HG03521 (cell line): ENCODE measurements at regions not wholly inside any gene's neighbourhood (a gene's known extent, or its start where the extent isn't known, plus 50 kb on each side); places are given as distances from the start of the nearest gene placed in this dataset.

Experiments used
- ATAC-seq: cut with Tn5 transposase; IDR thresholded peaks from one replicate; pipeline ENCODE4 v1.9.1; 2021; ENCODE audit warnings: mild to moderate bottlenecking, moderate library complexity; ENCODE audit not compliant: unreplicated experiment

DNA sequence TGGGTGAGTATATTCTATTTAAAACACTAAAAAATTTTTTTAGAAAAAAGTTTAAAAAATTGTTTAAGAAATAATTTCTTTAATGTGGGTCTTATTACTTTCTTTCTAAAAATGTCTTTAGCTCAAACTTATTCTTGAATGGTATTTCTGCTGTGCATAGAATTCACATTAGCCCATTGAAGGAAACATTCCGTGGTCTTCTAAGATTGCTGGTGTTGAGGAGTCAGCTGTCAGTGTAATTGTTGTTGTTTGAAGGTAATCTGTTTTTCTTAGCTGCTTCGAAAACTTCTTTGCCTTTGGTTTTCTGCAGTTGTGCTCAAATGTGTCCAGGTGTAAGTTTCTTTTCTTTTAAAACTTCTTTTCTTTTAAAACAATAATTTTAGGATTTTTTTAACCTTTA, 85.4 kb upstream of the KLF12 start:
- ATAC-seq: no peak

DNA sequence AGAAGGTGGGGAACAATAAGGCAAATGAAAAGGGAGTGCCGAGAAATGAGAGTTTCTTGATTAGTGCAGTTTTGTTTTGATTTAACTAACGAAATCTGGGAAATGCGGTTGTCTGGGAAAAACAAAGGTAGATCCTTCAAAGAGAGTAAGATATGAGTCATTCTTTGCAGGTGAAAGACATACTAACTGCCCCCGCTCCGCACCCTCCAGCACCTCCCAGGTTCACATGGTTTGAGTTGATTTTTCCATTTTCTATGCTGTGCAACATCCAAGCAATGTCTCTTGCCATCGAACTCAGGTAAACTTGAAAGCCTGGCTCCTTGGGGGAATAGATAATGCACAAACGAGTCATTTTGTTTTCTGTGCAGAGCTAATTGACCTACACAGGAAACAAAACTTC, 84.1 kb upstream of the KLF12 start:
- no peak for ATAC-seq

DNA sequence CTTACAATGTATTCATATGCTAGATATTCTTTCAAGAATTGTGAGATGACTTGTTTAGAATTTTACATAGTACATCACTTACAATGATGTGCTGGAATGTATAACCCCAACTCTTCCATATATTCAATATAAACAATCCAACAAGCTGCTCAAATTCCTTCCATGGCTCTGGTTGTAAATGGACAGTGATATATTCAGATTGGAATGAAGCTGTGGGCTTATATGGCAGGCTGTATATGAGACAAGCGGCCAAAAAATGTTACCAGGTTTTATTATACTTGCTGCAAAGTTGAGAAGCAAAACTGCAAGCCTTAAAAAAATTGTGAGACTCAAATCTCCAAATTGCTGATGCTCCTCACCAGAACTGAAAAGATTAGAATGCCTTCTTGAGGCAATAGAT, 83.6 kb upstream of the KLF12 start:
- no peak for ATAC-seq

DNA sequence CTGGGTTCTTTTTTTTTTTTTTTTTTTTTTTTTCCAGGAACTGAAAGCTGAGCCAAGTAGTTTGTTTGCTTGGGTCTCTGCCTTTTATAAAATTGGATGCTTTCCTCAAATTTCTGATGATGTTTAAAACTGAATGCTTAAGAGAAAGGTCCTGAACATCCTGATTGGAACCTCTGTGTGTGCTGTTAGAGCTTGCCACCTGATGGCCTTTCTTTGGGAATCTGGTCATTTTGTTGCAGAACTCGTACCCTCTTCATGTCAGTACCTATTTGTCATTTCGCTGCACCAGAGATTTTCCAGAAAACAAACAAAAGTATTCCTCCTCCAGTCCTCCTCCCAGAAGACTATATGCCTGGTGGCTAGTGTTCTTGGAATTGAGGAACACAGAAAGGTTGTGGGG, 81.2 kb upstream of the KLF12 start:
- ATAC-seq: no peak

DNA sequence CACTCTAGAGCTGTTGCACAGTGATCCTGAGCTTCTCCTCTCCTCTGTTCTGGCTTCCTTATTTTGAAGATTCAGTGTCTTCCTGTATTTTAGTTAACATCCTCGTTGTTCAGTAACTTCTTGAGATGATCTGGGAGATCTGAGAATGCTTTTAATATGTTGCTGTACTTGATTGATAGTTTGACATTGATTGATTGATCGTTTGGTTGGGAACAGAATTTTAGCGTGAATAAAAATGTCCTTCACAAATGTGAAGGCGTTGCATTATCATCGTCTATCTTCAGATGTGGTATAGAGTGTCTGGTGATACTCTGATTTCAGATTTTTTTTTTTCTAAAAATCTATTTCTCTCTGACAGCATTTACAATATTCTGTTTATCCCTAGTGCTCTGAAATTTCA, 80.1 kb upstream of the KLF12 start:
- no peak for ATAC-seq

DNA sequence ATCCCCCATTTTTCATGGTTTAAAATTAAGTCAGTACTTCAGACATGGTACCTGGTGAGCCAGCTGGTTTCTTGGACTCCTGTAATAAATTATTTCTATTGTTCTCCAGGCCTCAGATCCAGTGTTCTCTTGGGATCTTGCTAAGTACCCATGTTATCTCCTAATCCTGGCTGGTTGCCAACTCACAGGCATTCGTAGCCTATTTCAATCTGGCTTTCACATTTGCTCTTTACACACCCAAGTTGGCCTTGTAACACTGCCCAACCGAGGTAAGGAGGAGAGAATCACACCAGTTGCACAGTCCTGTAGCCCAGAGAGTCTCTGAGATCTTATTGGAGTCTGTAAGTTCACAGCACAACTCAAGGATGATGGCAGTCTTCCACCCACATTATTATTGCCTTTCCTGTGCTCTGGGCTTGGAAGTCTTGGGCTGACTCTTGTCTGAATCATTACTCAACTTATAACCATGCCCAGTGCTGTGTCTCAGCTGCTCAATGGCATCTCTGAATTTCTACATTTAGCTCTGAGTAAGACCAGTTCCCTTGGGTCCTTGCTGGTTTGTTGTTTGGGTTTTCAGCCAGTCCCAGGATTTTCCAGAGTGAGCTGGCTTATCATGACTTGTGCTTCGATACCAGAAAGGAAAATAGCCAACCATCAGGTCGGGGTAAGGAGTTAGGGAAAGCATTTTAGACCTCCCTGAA, 76.6 kb upstream of the KLF12 start:
- ATAC-seq: no peak

DNA sequence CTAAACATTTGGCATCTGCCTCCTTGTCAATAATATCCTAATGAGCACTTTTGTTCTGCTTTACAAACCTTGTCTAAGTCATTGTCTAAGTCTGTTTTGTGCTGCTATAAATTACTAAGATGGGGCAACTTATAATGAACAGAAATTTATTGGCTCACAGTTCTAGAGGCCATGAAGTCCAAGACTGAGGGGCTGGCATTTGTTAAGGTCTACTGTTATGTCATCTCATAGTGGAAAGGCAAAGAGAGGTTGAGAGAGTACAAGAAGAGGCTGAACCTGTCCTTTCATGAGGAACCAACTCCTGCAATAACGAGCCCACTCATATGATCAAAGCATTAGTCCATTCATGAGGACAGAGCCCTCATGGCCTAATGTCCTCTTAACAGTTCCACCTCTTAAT, 72.7 kb upstream of the KLF12 start:
- ATAC-seq: no peak

DNA sequence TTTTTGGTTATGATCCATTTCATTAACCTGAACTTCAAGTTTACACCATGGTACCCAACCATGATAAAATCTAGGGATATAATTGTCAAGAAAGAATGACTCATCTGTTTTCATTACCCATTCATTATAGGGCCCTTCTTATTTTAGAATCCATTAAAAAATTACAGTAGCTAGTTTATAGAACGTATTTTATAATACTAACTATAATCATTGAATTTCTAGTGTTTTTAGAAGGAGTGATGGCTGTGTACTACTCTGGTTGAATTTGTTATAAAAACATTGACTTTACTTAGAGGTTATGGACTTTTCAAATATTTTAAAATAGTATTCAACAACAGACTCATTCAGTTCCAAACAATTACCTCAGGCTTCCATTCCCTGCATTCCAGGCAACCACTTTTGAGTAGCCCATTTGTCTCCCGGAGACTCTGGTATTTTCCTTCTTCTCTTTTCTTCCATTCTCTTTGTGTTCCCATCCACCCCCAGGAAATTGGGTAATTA, 71.9 kb upstream of the KLF12 start:
- no peak for ATAC-seq

DNA sequence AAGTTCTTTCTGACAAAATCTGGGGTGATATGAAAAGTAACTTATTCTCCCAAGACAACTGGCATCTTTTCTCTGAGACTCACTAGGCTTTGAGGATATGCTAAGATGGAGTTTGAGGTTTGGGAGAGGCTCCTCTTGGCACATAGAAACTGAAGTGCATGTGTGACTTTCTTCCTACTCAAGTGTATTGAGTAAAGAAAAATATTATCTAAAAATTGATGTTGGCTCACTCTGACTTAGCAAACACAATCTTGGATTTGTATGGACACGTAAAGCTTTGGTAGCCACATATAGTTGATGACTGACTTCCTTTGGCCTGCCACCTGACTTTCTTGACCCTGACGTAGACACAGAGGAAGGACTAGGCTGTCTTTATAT, 71.1 kb upstream of the KLF12 start:
- ATAC-seq: no peak

DNA sequence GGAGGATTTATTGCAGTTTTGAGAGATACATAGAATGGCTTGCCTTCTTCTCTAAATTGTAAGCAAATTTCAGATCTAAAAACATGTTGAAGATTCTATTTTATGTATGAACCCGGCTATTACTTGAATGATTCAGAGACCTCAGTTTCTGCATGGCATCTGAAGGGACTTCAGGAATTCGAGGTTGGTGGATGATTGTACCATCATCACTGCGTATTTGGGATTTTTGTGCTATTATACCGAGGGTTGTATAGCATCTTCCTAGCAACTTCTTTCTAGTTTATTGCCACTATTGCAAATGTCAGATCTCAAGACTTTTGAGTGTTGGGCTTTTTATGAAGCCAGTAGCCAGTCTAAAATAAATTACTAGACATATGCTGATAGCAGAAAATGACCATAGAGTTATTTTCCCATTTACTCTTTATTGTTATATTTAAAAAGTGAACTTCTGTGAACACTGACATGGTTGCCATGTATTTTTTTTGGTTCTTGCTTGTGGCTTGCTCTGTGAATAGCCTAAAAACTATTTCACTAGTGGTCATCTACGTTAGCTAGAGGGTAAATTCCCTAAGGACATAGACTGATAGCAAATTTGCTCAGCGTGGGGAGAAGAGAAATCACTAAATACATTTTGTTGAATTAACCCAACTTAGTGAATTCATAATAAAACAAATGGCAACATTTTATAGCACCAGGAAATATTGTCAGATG, 70.6 kb upstream of the KLF12 start:
- ATAC-seq: no peak

DNA sequence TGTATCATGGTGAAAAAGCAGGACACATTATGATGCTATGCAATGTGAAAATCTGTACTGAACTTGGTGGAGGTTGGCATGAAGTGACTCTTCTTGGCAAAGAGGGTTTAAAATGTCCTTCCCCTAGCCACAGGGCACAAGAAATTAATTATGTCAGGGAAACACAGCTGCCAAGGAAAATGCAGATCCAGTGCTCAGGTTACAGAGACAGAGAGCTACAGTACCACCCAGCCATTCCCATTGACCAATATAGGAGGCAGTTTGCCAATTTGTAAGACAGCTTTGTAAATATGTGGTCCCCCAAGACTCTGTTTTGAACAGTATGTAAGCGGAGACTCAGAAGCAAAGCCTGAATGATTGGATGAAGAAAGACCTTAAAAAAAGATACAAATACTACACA, 69.4 kb upstream of the KLF12 start:
- no peak for ATAC-seq

DNA sequence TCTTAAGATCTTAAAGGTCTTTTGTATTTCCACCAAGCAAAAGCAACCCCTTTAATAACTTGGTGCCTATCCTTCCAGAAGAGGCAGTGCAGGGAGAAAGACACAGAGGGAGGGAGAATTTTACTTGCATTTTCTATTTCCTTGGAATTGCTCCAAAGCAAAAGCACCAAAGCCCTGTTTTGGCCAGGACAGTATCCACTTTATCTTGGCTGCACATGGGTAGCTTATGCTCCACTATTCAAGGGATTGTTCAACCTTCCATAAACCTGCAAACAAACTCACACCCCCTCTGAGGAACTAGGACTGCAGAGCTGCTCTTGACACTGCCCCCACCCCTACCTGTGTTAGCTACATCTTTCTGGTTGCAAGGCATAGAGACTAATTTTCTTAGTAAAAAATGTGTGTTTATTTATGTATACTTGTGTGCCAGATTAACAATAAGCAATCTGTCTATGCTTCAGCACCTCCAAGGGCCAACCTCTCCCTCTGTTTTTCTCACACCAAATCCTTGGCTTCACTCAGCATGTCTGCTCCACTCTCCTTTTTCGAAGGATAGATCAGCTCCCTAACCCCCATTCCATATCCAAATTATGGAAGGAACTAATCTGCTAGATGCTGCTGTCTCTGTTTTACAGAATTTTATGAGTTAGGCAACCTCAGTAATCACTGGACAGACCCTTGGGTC, 68.1 kb upstream of the KLF12 start:
- no peak for ATAC-seq

DNA sequence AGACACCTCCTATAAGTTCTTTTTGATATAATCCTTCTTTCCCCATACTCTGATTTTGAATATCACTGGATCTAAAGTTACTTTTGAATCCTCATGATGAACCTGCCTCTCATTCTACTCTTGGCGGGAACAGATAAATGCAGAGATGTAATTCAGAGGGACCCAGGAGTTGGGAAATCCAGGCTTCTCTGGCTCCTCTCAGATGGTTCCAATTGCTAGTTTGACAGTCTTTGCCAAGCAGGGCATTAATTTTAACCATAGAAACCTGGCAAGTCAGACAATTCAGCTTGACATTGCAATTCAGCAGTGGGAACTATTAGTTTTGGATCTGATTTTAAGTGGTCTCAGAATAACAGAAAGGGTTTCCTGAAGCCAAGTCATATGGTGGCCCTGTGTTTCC, 67.3 kb upstream of the KLF12 start:
- no peak for ATAC-seq

DNA sequence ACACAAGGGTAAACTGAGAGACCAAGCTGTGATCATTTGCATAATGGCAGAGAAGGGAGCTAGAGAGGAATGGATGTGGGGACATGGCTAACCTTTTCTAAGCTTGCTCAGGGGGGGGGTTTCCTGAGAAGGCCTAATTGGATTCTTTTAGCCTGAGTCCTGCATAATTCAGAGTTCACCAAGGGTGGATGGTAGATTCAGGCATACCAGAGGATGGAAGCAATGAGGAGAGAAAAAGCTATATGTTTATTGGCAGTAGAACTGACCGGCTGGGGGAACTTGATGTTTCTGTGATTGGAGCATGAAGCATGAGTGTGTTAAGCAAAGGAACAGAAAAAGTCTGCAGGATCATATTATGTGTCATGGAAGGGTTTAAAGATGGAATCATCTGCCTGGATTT, 65.9 kb upstream of the KLF12 start:
- ATAC-seq: no peak

DNA sequence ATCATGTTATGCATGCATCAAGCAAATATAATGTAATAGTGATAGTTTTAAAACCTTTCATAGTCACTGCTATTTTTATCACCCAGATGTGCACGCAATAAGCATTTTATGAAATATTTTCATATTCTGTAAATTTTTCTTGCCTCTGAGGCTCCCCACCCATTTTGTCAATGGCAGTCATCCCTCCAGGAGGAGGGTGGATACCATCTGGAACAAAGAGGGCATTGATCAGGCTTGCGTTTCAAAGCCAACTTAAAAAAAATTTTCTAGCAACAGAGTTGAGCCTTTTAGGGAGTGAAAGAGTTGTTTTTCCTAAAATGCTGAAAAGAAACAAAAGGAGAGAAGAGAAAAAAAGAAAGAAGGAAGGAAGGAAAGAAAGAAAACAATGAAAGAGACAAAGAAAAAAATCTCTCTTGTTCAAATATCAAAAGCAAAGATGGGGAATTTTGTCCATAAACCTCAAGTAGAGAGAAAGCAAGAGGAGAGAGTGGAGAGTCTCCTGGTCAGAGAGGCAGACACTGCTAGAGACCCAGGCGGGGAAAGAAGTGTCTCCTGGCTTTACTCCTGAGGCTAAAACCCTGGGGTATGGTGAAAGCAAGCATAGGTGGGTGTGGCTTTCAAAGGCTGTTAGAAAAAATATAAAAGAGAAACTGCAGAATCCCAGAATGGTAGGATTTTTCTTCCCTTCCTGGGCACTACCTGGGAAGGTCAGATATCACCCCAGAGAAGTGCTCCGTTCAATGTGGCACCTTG, 63.6 kb upstream of the KLF12 start:
- no peak for ATAC-seq

DNA sequence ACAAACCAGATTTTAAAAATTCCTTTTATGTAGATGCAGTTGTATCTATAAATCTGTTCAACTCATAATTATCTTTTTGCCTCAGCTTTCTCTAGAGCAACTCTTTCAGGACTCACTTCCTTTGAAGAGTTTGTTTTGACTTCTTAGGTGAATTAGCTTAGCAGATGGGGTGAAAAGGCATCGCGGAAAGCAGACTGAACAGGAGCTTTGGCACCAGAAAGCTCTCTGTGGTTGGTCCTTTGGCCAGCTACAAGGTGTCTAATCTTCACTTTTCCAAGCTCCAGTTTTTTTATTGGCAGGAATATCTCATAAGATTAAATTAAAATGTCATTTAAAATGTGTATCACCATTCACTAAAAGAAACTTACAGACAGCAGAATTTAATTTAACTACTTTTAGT, 60.6 kb upstream of the KLF12 start:
- ATAC-seq: no peak

DNA sequence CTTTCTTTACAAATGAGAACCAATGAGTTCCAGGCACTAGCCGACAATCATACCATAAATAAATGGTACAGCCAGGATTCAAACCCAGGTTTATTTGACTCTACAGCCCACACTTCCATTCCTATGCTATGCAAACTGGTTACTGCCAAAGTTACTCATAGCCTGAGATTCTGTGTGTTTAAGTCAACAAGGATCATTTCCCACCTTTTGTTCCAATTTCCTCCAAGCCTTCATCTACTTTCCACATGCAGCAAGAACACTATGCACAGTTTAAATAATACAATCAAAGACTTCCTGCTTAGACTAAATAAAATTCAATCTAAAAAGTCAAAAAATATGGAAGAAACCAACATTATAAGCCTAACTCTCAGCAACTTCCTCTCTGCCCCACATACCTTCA, 59.2 kb upstream of the KLF12 start:
- no peak for ATAC-seq

DNA sequence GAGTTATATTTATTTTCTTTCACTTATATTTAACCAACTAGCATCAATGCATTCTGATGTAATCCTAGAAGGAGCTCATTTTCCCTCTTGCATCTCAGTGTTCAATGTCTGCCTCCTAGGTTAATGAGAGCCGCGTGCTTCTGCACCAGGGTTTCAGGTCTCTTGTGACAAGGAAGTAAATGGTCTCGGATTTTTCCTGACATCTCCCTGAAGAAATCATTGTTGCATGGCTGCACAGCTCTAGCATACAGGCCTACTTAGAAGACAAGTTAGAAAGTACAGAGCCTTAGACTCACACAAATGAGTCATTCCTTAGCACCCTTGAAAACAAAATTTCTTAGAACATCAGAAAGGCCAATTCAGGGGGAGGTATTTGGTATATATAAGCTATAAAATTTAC, 57.2 kb upstream of the KLF12 start:
- ATAC-seq: no peak

DNA sequence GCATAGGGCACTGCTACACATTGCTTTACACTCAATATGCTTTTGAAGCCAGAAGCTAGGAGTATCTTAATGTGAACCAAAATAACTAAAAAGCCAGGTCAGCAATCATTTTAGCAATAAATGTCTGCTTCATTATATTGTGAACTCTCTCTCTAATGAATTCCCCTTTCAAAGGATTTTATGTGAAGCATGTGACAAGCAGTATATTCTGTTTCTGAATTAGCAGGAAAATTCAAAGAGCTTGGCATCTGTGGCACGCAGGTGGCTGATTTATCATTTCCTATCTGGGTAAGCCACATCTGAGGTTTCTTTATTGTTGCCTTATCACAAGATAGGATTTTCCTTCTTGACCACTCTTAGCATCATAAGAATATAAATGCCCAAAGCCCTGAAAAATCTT, 56.8 kb upstream of the KLF12 start:
- no peak for ATAC-seq

DNA sequence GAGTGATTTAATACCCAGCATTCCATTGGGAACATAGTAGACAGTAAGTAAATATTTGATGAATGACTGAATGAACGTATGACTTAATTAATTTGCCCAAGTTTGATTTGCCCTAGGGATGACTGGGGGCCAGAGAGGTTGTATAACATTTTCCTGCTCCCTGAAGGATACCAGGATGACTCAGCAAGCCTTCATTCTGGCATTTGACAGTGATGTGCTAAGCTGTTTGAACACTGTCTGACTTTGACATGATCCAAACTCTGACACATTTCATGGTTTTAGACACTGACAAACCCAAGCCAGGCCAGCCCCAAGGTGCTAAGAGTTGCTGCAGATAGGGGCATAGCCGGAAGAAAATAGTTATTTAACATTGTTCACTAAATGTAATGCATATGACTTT, 53.4 kb upstream of the KLF12 start:
- ATAC-seq: no peak

DNA sequence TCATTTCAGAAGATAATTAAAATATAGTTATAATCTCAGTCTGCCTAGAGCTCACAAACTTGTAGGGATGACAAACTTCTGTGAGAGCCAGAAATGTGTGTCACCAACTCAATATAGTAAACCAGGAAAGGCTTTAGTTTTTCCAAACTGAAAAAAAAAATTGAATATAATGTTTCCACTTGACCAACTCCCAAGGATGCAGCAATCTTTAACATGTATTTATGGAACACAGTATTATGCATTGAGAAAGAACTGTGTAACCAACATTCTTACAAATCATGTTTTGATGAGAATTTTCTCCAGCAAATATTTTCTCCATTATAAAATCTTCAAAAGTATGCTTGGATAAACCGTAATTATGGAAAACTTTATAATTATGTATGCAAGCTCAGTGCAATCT, 50.1 kb upstream of the KLF12 start:
- no peak for ATAC-seq
